DMS 273 (cell line): ENCODE measurements at regions not wholly inside any gene's neighbourhood (a gene's known extent, or its start where the extent isn't known, plus 50 kb on each side); places are given as distances from the start of the nearest gene placed in this dataset.
"Not testable (repeated sequence)": the region's sequence is repeated elsewhere in the genome, so short reads cannot be mapped to it uniquely, and the experiment has no call there.

Source experiments
- DNase-seq: peaks from one replicate; lab custom pipeline; 2025; ENCODE audit not compliant: unreplicated experiment; lab: John Stamatoyannopoulos, UW

DNA sequence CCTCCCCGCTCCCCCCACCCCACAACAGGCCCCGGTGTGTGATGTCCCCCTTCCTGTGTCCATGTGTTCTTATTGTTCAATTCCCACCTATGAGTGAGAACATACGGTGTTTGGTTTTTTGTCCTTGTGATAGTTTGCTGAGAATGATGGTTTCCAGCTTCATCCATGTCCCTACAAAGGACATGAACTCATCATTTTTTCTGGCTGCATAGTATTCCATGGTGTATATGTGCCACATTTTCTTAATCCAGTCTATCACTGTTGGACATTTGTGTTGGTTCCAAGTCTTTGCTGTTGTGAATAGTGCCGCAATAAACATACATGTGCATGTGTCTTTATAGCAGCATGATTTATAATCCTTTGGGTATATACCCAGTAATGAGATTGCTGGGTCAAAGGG is 104.3 kb downstream of the MTPN start:
- DNase-seq: not testable (repeated sequence)

- no peak for DNase-seq
These were observed 114.2 kb upstream of the FAM180A start for GRCh38 chr7:135862586-135863340.

DNA sequence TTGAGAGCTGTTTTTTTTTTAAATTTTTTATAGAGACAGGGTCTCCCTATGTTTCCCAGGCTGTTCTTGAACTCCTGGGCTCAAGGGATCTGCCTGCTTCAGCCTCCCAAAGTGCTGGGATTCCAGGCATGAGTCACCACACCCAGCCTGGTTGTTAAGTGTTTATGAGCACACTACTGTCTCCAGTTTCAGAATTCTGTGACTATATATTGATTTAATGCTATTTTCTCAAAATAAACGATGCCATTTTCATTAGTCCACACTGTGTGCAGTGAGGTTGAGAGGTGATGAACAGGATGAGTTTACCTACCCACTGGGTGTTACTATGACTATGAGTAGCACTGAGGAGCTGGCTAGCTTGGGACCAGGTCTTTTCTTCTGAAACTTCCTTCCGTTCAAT is 110.9 kb upstream of the FAM180A start:
- DNase-seq: no peak

DNA sequence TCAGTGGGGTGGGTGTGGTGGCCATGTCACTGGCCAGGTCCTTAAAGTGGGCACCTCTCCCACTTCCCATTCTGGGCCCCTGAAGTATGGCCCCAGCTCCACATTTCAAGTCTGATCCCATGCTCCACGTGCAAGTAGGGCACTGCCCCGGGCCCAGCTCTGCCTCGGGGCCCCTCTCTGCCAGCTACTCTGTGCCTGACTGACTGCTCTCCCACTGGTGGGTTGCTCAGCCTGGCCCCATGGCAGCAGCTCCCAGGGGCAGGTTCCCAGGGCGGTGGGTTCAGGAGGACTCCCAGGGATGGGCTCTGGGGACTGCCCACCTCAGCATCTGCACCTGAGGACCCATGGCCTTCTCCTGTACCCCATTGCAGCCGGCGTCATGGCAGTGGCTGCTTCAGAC is 110.2 kb upstream of the FAM180A start:
- no peak for DNase-seq

- DNase-seq: no peak
These were observed 109.8 kb upstream of the FAM180A start for GRCh38 chr7:135858379-135858778.

GRCh38 chr7:135857519-135858274 is 109.1 kb upstream of the FAM180A start:
- DNase-seq: no peak

DNA sequence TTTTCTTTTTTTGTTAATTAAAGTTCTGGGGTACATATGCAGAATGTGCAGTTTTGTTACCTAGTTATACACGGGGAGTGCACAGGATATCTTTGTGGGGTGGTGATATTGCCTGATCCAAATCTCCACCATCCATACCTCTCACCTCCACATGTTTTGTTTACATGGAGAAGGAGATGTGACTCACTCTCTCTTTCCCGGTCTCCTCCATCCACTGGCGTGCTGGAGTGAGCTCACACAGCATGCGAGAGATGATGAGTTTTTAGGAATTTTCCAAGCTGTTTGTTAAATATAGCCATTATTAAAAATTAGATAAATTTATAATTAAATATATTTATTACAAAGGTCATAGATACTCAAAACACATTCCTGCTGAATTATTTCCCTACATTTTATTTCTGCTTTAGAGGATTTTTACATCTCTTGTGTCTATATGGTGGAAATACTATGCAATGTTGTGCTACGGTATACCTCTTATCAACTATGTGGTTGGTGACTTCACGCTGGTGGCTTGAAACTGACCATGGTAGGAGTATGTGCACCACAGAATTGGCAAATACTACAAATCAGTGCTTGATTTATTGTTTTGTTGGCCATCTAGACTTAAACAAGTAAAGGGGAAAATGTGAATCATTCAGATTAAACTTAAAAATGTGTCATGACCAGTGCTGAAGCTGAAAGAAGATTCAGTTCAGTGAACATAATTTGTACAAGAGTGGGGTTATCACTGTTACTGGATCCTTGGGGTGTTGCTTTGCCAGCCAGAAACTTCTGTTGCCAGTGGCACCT is 107.9 kb upstream of the FAM180A start:
- DNase-seq: no peak

GRCh38 chr7:135855846-135856245 is 107.2 kb upstream of the FAM180A start:
- no peak for DNase-seq

- no peak for DNase-seq
These were observed 104.9 kb upstream of the FAM180A start for GRCh38 chr7:135853499-135853898.

GRCh38 chr7:135853008-135853407 is 104.4 kb upstream of the FAM180A start:
- no peak for DNase-seq

GRCh38 chr7:135847242-135847641 is 98.6 kb upstream of the FAM180A start:
- DNase-seq: no peak

DNA sequence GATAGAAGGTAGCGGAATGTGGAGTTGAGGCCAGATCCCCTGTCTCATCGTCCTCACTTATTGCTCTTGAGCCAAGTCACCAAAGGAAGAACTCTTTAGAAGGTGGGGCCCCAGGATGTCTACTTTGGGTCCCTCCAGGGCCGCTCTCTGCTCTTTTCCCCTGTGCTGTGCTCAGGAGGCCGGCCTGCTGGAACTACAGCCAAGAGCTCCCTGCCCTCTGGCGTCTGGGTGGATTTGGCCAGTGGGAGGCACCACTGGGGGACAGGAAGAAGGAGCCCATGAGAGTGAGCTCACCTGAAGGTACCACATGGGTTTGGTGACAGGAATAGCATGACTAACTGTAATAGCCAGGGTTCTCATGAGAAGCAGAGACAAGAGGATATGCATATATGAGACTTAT is 97.7 kb upstream of the FAM180A start:
- no peak for DNase-seq

DNA sequence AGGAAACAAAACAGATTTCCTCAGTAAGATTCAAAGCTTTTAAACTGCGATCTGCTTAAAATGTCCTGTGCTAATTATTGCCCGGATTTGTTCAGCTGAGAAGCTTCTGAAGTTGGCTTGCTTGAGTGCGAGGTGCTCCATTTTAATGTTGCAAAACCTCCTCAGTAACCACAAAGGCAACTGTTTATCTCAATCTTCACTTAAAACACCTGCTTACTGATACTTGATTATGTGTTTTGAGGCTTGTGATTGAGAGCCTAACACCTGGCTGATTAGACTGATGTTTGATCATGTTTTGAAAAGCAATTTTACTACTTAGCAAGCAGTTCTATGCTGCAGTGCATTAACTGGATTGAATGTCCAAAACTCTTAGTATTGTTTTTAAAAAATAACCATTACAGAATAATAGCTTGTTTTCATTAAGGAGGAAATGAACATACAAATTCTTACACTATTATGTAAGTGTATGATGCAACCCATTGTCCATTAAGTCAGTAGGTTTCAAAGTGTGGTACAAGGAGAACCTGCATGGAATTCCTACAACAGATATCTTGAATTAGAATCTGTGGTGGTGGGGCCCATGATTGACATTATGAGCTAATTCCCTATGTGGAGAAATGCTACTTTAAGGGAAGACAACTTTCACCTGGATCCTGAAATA is 96.9 kb upstream of the FAM180A start:
- DNase-seq: no peak

GRCh38 chr7:135844903-135845302 is 96.3 kb upstream of the FAM180A start:
- no peak for DNase-seq

DNA sequence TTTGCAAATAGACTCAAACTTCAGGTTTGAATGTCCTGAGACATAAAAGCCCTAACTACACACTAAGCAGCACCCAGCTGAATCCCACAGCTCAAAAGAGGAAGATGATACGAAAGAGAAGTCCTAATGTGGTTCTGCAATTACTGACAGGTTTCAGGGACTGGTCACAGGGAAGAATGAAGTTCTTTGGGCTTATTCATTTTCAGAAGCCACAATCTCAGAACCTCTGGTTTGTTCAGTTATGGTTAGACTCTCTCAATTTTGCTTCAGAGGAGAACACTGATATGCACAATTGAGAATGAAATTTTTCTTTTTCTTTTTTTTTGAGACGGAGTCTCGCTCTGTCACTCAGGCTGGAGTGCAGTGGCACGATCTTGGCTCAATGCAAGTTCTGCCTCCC is 94.6 kb upstream of the FAM180A start:
- DNase-seq: no peak

GRCh38 chr7:135842446-135843179 is 94.0 kb upstream of the FAM180A start:
- no peak for DNase-seq

- DNase-seq: no peak
These were observed 92.0 kb upstream of the FAM180A start for GRCh38 chr7:135840591-135840990.

DNA sequence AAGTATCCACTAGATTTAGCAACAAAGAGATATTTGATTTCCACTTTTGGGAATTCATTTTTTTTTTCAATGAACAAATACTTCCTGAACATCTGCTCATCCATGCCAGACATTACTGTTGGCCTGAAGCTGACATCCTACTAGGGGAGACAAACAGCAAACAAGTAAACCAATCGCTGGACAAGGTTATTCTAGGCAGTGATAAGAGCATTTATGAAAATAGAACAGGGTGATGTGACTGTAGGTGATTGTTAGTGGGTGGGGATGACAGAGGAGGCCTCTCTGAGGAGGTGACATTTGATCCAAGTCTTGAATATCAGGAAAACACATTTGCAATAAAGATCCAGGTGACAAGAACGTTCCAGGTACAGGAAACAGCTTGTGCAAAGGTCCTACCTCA is 89.1 kb upstream of the FAM180A start:
- DNase-seq: no peak

GRCh38 chr7:135834266-135834665 is 85.7 kb upstream of the FAM180A start:
- DNase-seq: no peak

DNA sequence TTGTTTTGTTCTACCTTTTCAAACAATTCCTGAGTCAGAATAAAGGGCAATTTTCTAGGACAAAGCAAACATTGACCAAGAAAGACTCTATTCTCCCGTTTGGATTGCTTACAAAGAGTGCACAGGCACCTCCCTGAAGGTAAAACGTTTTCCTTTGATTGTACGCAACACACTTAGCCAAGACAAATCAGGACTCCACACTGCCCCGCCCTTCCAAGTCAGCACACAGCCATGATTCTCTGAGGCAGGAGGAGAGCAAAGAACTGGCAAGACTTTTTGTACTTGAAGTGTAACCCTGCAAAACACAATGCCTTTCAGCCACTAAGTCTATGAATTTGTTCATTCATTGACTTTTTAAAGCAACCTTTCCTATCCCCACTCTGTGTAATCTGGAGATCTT is 85.0 kb upstream of the FAM180A start:
- no peak for DNase-seq
